RWPE1 (cell line): ENCODE measurements at regions not wholly inside any gene's neighbourhood (a gene's known extent, or its start where the extent isn't known, plus 50 kb on each side); places are given as distances from the start of the nearest gene placed in this dataset.
"Not testable (repeated sequence)": the region's sequence is repeated elsewhere in the genome, so short reads cannot be mapped to it uniquely, and the experiment has no call there.

Experiments used
- CTCF ChIA-PET: fragments of 350-600 bp; sonication (Branson Sonifier 250); formaldehyde crosslinking; extraction: SDS; loops from one replicate; lab custom pipeline; 2021; lab: Yijun Ruan, JAX
- POLR2A ChIA-PET: fragments of 400-600 bp; formaldehyde crosslinking; extraction: SDS; loops from one replicate; lab custom pipeline; 2020; ENCODE audit warnings: antibody characterized with exemption; ENCODE audit not compliant: low non-redundant PET; lab: Yijun Ruan, JAX
- DNase-seq: peaks from one replicate; pipeline ENCODE4 v3.0.0; 2012; ENCODE audit warnings: low spot score
- H3K27ac ChIP-seq: fragments of 450-650 bp; 2 replicates; pipeline ENCODE4 v1.5.1; 2017
- CTCF ChIP-seq: fragments of 450-650 bp; conservative IDR thresholded peaks from 2 replicates; pipeline ENCODE4 v1.5.1; 2017; ENCODE audit warnings: low read depth, mild to moderate bottlenecking

GRCh38 chrX:1876041-1876440 is 261.2 kb downstream of the ASMT start:
- no peak for TF ChIP-seq CTCF
- POLR2A ChIA-PET = no interaction called here
- H3K27ac ChIP-seq = no peak overlapping the region
- no peak for DNase-seq
- CTCF ChIA-PET = no interaction called here

- ChIA-PET POLR2A (no interaction called here), CTCF (no interaction called here)
Measured at GRCh38 chrX:1877780-1878179, 262.9 kb downstream of the ASMT start.

GRCh38 chrX:1880884-1881817 is 266.3 kb downstream of the ASMT start:
- H3K27ac ChIP-seq, POLR2A ChIA-PET, DNase-seq, CTCF ChIA-PET: not testable (repeated sequence)

More at GRCh38 chrX:1877780-1878179, 262.9 kb downstream of the ASMT start:
- no peak overlapping the region for H3K27ac ChIP-seq
- DNase-seq = no peak
- TF ChIP-seq CTCF = no peak

GRCh38 chrX:1883772-1884171 is 268.9 kb downstream of the ASMT start:
- CTCF ChIA-PET = no interaction called here
- no peak overlapping the region for H3K27ac ChIP-seq
- TF ChIP-seq CTCF = no peak
- POLR2A ChIA-PET = no interaction called here
- DNase-seq = peak; percentile 30

GRCh38 chrX:1884446-1884845 is 269.6 kb downstream of the ASMT start:
- DNase-seq = no peak
- CTCF ChIA-PET = no interaction called here
- no peak for TF ChIP-seq CTCF
- H3K27ac ChIP-seq = no peak overlapping the region
- POLR2A ChIA-PET = no interaction called here

GRCh38 chrX:1885116-1885515 is 270.3 kb downstream of the ASMT start:
- no peak overlapping the region for H3K27ac ChIP-seq
- POLR2A ChIA-PET = no interaction called here
- CTCF ChIA-PET = no interaction called here
- DNase-seq = no peak
- no peak for TF ChIP-seq CTCF

GRCh38 chrX:1888305-1888704 is 273.4 kb downstream of the ASMT start:
- POLR2A ChIA-PET = not testable (repeated sequence)

GRCh38 chrX:1894026-1894294 is 279.1 kb downstream of the ASMT start:
- POLR2A ChIA-PET = no interaction called here
- CTCF ChIA-PET = no interaction called here
- no peak overlapping the region for H3K27ac ChIP-seq
- DNase-seq = no peak
- TF ChIP-seq CTCF = no peak

More at GRCh38 chrX:1888305-1888704, 273.4 kb downstream of the ASMT start:
- CTCF ChIA-PET, DNase-seq, H3K27ac ChIP-seq: not testable (repeated sequence)
